ENCODE measurements at regions not wholly inside any gene's neighbourhood (a gene's known extent, or its start where the extent isn't known, plus 50 kb on each side); places are given as distances from the start of the nearest gene placed in this dataset.

GRCh38 chr1:118717893-118718292 is 270.2 kb downstream of the TBX15 start:
- no peak for DNase-seq

GRCh38 chr1:118716775-118717174 is 271.4 kb downstream of the TBX15 start:
- no peak for DNase-seq

GRCh38 chr1:118711356-118711755 is 276.8 kb downstream of the TBX15 start:
- no peak for DNase-seq

- no peak for DNase-seq
These were observed 289.2 kb downstream of the TBX15 start for GRCh38 chr1:118698911-118699310.

GRCh38 chr1:118692143-118692542 is 296.0 kb downstream of the TBX15 start:
- no peak for DNase-seq

- no peak for DNase-seq
These were observed 299.3 kb downstream of the TBX15 start for GRCh38 chr1:118688891-118689290.

- no peak for DNase-seq
These were observed 326.3 kb downstream of the TBX15 start for GRCh38 chr1:118661769-118662320.

GRCh38 chr1:118660769-118661168 is 327.4 kb downstream of the TBX15 start:
- no peak for DNase-seq

- no peak for DNase-seq
These were observed 328.5 kb downstream of the TBX15 start for GRCh38 chr1:118659646-118660045.

GRCh38 chr1:118650107-118650807 is 337.9 kb downstream of the TBX15 start:
- DNase-seq: no peak

- no peak for DNase-seq
These were observed 338.6 kb downstream of the TBX15 start for GRCh38 chr1:118649369-118650106.

- DNase-seq: no peak
These were observed 352.1 kb downstream of the TBX15 start for GRCh38 chr1:118636004-118636403.

GRCh38 chr1:118627435-118627834 is 360.7 kb downstream of the TBX15 start:
- DNase-seq: no peak

GRCh38 chr1:118621839-118622238 is 366.3 kb downstream of the TBX15 start:
- DNase-seq: no peak

- DNase-seq: no peak
These were observed 369.4 kb downstream of the TBX15 start for GRCh38 chr1:118618618-118619340.

- DNase-seq: no peak
These were observed 370.2 kb downstream of the TBX15 start for GRCh38 chr1:118617916-118618315.

GRCh38 chr1:118615066-118615465 is 373.1 kb downstream of the TBX15 start:
- DNase-seq: no peak

GRCh38 chr1:118589238-118589846 is 398.8 kb downstream of the TBX15 start:
- no peak for DNase-seq

GRCh38 chr1:118588566-118588965 is 399.6 kb downstream of the TBX15 start:
- DNase-seq: no peak

GRCh38 chr1:118578276-118578675 is 393.2 kb upstream of the SPAG17 start:
- DNase-seq: no peak

GRCh38 chr1:118575060-118575459 is 390.0 kb upstream of the SPAG17 start:
- no peak for DNase-seq

GRCh38 chr1:118564961-118565703 is 380.1 kb upstream of the SPAG17 start:
- no peak for DNase-seq
